ENCODE measurements at regions not wholly inside any gene's neighbourhood (a gene's known extent, or its start where the extent isn't known, plus 50 kb on each side); places are given as distances from the start of the nearest gene placed in this dataset.
A peak's percentile ranks its signal among the peaks of the same experiment; 100 is the strongest.

DNA sequence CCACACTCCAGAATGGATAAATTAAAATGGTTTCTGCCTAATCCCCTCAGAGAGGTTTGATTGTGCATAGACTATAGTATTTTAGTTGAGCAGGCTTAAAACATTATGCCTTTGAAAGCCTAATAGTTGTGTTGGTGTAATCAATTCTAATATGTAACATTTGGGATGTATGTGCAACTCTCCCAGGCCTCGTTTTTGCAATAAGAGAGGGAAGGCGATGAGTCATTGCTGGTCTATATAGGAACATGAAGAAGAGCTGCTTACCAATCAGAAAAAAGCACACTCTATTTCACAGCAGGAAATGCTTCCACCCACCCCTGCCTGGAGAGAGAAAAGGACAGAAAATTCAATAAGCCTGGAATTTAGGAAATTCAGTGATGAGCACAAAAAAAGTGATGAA lies 1424.0 kb upstream of the PIK3C3 start:
- DNase-seq, result no peak

DNA sequence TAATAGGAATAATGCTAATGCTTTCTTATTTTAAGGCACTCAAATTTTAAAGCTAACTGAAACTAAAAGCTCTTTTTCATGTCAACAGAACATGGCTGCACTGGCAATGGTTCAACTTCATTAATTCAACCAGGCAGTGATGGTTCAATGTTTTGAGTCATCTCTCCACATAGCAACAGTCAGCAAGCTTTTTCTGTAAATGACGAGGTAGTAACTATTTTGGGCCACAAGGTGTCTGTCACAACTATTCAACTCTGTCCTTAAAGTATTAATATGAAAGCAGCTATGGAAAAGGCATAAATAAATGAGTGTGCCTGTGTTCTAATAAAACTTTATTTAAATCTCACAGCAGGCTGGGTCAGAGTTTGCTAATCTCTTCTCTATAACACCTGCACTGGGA lies 1425.6 kb upstream of the PIK3C3 start:
- no peak for DNase-seq

DNA sequence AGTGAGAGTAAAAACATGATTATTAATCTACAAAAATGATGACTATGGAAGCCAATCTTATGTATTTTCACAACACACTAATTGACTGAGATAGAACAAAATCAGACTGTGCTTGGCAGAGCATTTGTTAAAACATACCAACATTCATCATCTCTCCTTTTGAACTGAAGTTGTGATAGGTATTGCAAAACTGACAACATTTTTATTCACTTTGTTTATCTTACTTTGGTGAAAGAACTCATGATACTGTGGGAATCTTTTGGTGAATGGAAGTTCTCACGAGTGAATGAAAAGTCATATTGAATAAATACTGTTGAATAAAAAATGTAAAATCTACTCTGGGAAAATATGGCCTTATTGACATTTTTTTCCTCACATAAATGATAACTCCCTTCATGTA lies 1430.2 kb upstream of the PIK3C3 start:
- no peak for DNase-seq

DNA sequence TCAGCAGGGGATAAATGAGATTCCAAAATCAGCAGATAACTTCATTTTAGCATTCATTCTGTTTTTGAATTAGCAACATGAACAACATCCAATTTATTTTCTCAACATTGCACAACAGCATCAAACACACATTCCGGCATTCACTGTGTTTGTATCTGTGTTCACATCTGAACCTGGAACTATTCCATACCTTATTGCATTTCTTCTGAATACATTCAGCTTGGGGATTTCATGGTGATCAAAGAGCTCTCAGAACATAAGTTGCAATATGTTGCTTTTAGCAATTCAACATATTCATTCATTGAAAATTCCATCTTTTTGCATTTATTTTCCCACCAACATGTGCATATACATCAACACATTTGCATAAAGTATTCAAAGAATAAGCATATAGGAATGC lies 1431.7 kb upstream of the PIK3C3 start:
- no peak for DNase-seq

DNA sequence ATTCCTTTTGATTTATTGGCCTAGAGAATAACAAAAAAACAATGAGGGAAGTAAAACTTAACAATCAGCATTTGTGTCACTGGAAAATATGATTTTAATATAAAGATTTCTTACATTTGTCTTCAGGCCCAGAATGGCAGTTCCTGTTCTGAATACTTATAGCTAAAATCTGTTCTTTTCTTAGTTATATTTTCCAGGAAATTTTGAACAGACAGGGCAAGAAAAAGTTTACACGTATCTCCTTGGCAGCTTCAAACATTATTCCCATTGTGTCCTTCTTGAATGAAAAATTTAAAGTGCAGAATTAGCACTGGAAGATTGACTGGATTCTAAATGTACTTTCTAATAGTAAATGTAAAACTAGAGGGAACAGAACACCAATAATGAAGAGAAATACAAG lies 1454.0 kb upstream of the PIK3C3 start:
- DNase-seq, result no peak

DNA sequence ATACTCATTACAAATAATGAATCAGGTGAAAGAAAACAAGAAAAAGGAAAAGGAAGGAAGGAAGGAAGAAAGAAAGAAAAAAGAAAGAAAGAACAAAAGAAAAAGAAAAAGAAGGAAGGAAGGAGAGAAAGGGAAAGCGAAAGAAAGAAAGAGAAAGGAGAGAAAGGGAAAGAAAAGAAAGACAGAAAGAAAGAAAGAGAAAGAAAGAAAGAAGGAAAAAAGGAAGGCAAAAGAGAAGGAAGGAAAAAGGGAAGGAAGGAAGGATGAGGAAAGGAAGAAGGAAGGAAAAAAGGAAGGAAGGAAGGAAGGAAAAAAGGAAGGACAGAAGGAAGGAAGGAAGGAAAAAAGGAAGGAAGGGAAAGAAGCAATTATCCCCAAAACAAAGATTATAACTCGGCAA lies 1460.4 kb upstream of the PIK3C3 start:
- no peak for DNase-seq

DNA sequence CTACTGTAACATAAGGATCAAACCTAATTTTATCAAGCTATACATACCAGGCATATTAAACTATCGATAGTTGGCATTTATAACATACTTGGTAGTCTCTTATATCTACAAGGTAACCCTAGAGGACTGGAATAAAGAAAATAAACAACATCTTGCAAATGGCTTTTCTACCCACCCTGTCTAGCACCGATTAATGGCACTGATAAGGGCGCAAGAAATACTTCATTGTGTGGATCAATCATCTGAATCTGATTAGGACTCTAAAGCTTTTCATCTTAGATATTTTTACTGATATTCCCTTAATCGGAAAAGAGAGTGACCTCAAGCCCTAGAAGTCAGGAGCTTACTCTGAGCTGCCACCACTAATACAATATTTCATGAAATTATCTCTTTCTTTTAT lies 1461.7 kb upstream of the PIK3C3 start:
- no peak for DNase-seq

DNA sequence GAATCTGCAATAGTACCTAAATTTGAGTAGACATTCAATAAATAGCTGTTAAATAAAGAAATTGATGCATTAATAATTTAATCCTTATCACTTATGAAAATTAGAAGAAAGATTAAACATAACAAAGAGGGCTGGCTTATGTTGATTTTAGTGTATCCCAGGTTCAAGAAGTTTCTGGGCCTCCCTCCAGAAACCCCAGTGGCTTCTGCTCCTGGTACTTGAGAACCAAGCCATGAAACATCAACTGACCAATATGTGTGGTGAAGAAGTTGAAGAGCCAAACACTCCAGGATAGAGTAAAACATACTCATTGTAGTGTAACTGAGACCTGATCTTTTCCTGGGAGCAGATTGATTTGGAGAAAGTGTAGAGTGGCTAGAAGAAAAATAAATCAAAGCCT lies 1465.7 kb upstream of the PIK3C3 start:
- no peak for DNase-seq

DNA sequence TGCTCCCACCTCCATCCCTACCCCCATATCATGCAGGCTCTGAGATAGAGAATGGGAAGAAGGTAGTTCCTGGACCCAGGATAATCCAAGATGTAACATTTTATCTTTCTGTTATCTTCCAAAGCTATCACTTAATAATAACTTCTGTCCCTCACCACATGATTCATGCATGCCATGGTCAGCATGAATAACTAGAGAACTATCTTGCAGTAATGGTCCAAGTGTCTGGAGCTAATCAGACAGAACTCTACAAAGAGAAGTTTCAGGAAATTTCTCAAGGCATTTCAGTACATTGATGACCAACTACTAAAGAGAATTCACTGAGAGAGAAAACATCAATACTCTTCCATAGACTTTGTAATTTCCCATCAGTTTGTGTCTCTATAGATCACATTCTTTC lies 1469.7 kb upstream of the PIK3C3 start:
- DNase-seq, result no peak

DNA sequence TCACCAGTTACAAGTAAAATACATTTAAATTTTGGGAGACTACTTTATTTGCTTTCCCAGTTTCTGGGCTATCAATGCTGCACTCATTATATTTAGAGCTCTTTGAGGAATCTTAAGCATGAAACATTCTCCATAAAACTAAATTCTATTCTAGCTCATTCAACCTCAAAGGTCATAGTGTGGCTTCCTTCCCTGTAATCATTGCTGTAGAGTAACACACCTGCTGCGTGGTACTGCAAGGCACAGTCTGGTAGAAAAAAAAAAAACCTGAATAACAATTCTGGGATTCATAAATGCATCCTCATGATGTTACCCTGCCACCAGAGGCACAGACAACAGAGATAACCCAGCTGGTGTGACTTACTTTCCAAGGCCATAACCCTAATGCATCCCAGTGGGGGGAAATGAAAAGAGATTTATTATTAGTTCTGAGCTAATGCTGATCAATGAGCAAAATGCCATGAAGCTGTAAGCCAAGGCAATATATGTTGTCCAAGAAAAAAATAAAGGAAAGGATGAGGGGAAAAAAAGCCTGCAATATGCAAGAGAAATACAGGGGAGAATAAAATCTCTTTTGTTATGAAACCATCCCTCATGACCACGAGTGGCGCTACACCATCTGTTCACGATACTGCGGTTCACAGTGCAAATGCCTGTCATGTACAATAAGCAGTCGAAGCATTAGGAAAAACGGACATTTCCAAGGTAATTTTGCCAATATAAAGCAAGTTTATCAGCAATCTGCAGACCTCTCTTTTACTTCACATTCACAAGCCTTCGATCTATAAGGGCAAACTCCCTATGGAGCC lies 1481.6 kb upstream of the PIK3C3 start:
- DNase-seq, result peak; percentile 3

DNA sequence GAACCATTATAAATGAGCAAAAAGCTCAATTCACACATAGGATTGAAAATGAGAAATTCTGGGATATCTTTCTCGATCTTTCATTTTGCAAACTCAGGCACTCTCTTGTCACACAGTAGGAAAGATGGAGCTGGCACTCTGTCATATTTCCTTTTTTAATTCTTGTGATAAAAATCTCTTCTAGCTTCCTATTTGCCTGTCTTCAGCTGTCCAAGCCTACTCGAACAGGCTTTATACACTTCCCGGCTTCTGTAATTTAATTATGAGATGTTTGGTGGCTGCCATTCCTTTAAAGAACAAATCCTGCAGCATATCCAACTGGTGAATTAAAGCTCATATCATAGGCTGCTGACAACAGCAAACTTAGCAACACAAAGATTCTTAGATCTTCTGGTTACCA lies 1484.3 kb upstream of the PIK3C3 start:
- DNase-seq, result no peak

DNA sequence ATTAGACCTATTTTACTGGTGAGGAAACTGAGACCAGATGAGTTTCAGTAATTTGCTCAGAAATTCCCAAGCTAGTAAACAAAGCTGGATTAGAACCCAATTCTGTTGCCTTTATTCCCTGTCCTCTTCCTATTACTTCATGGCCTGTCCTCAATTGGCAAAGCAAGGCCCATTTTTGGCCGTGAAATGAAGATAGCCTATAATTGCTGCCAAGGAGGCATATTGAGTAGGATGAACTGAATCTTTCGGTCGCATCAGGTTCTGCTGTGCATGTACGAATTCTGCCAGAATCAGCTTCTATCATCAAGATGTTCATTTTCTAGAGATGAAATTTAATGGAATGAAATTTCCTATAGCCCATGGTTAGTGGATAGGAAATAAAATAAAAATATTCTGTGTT lies 1485.2 kb upstream of the PIK3C3 start:
- no peak for DNase-seq

DNA sequence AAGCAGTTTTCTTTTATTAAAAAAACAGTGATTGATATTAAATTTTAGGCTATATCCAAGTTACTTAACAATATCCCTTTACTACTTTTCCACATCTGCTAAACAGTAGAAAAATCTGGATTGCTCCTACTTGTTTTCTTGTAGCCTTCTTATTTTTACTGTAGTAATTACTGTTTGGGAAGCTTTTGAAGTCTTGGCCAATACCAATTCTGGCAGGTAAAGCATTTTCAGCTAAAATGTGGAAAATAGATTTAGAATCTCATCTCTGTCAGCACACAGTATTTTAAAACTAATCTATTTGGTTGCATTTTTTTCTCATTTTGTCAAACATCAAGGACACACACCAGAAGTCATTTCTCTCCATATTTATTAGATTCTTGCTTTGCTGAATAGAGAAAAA lies 1485.7 kb upstream of the PIK3C3 start:
- no peak for DNase-seq

DNA sequence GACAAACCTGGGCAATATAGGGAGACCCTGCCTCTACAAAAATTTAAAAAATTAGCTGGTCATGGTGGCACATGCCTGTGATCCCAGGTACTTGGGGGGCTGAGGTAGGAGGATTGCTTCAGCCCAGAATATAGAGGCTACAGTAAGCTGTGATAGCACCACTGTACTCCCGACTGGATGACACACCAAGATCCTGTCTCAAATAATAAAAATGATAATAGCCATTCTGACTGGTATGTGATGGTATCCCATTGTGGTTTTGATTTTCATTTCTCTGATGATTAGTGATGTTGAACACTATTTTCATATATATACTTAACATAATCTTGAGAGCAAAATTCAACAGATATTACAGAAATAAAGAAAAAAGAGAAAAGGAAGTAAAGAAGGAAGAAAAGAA lies 1491.0 kb upstream of the PIK3C3 start:
- DNase-seq, result no peak

DNA sequence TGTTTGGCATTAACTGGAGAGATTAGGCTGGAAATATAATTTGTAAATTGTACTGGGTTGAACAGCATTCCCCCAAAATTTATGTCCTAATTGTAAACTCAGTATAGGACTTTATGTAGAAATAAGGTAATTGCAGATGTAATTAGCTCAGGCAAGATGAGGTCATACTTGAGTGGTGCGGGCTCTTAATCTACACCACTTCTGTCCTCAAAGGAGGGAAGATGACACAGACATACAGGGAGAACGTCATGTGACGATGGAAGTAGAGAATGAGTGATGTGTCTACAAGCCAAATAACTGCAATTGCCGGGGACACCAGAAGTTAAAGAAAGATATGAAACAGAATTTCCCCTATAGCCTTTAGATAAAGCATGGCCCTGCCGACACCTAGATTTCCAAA lies 1501.1 kb upstream of the PIK3C3 start:
- DNase-seq, result no peak

DNA sequence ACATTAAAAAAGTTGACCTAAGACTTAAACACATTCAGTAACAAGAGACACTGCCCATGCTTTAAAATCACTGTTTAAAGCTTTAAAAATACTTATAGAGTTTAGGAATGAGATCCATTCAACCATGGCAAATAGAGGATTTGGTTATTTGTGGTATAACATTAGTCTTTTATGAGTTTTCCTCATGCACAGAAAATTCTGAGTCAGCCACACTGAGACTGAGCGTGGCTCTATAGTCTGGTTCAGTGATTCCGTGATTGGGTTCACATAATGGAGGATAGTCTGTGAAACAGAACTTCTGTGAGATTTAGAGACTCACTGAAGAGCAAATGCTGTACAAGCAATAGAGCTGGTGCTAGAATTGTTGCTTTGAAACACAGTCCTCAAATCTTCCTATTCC lies 1502.4 kb upstream of the PIK3C3 start:
- DNase-seq, result no peak

DNA sequence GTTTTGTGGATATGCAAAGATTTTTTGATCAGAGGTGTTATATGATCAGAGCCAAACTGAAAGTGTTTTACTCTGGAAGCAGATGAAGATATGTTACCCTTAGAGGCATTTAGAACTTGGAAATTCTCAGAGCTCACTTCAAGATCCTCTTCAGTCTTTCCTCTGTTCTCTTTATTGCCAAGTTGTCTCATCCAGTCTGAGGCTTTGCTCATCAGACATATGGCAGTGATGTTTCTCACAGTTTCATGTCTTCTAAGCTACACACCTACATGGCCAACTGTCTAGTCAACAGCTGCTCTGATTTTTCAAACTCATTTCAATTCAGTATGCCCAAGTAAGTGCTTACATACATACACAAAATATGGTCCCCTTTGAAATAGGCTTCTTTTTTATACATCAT lies 1504.3 kb upstream of the PIK3C3 start:
- no peak for DNase-seq

DNA sequence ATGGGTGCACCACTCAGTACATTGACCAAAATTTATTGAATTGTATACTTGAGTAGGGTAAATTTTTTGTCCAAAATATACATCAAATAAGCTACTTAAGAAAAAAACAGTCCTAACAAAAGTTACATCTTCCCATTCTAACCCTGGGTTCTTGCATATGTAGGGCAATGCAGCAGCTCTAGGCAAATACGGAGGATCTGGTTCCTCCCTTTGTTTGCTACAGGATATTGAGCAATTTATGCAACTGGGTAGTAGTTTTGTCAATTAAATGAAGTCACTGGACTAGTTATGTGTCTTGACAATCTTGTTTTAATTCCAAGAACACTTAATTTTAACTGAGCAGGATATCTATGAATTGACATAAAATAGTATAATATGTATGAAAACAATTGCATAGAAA lies 1507.2 kb upstream of the PIK3C3 start:
- DNase-seq, result no peak

DNA sequence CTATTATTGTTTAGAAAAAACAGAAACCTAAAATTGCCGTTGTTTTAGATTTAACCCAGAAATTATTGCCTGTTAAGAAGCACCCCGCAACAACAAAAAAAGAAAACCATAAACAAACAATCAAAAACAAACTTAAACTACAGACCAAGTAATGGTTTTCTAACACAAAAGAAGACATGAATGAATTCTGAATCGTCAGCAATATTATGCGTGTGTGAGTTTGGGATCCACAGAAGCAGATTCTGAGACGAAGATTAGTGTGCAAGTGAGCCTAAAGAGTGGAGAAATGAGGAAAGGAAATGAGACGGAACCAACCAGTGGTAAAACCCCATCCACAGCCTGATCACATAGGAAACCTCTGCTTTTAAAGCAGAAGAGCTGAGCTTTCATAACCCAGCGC lies 1514.9 kb upstream of the PIK3C3 start:
- DNase-seq, result no peak

DNA sequence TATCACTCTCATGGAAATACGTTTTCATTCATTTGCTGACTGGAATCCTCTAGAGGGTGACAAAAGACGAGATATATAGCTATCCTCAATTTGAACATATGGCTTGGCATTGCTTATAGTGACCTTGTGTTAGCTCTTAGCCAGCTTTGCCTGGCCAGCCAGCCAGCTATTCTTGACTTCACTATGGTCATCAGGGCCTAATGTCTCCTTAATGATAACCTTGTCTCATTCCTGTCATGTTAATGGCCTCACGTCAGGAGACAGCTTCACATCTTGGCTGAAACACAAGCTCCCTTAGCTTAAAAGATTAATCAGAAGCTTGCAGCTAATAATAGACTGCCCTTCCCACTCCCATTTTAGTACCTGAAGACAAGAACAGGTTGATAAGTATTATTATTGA lies 1517.5 kb upstream of the PIK3C3 start:
- no peak for DNase-seq

DNA sequence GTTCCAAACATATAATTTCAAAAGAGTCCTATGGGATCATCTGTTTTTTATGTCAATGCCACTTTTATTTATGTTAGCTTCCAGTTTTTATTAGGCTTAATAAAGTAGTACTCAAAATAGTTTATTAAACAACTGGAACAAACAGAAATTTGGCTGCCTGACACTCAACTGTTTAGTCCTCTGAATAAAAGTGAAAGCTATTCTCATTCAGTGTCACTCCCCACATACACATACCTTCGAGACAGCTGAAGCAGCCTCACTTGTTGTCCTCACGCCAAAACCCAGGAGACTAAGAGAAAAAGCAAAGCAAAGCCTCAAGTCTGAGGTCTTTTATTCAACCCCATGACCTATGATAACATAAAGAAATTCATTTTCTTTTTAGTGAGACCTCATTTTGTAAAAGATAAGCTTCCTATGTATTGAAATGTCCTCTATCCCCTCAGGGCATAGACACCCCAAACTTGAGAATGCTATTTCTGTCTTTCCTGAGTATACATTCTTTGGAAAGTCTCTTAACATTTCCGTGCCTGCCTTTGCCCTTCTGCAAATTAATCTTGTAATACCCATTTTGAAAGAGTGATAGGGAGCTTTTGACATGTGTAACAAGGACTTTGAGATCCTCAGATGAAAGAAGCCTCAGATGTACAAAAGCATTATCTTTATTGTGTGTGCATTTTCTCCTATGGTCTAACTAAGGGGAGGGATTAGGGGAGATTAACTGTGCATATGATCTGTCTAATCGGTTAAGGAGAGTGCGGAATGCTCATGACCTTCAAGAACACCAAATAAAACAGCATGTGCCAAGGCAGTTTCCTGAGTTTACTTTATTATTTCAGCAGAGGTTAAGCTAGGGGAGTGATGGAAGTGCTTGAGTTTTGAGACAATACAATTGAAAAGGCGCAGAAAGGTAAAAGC lies 1523.7 kb upstream of the PIK3C3 start:
- DNase-seq, result no peak

DNA sequence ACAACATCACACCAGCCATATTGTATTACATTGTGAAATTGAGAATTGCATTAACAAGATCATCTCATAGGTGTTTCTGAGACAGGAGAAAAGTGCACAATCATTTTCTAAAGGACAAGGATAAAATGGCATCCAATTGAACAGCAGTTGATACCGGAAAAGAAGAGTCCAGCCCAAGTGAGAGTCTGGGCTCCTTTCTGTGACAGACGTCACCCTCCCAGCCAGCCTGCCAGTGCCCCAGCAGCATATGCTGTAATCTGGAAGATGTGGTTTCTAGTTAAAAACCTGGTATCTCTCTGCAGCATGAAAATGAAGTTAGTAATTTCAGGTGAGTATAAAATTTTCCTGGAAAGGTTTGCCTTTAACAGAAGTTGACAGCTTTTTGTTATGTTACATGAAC lies 1531.7 kb upstream of the PIK3C3 start:
- DNase-seq, result no peak

DNA sequence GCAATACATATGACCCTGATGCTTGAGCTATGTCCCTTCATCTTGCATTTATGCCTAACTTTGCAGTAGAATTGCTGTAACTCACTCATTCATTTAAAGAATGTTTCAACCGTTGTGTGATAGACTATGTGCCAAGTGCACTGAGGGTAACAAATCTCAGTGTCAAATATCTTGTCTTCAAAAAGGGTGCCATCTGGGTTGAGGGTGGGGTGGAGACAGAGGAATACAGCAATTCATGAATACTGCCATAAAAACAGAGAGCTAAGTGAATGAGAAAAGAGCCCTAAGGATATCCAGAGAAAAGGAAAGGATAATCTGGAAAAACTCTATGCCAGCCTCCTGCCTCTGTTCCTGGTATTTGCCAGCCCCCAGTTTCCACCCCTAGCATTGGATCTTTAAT lies 1534.4 kb upstream of the PIK3C3 start:
- DNase-seq, result no peak

DNA sequence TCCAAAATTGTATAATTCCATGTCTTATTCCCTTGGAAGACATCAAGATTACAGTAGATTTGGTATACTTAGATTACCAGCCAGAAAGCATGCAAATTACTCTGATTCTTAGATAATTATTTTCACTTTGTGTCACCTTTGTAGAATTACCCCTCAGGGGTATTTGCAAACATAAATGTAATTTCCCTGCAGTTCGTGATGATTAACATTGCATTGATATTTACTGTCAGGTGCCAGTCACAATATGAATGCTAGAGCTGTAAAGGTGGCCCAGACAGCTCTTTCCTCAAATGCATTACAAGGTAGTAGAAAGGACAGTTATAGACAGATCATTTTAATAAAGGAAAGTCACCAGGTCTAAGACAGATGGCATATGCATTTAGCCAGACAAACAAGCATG lies 1537.5 kb upstream of the PIK3C3 start:
- no peak for DNase-seq
